ENCODE measurements at regions not wholly inside any gene's neighbourhood (a gene's known extent, or its start where the extent isn't known, plus 50 kb on each side); places are given as distances from the start of the nearest gene placed in this dataset.

DNA sequence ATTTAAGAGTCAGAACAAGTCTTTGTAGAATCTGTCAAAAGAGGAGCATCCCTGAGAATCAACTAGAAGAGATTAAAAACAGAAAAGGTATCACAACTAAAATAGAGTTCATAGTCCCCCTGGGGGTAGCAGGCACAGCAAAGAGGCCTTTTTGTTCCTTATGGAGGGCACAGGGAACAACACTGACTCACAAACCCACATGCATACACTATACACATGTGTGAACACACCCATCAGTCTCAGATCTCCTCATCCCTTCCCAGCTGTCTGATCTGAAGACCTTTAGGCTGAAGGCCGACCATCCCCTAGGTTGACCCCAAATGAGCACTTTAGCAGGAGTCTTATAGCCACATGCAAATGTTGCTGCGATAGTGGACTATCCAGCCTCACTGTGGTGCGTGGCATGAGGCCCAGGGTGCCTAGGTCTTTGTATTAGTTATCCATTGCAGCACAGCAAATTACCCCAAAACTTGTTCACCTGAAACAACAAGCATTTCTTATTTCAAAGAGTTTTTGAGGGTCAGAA is 236.7 kb upstream of the EGLN3 start:
- TF ChIP-seq, protein P1, sequence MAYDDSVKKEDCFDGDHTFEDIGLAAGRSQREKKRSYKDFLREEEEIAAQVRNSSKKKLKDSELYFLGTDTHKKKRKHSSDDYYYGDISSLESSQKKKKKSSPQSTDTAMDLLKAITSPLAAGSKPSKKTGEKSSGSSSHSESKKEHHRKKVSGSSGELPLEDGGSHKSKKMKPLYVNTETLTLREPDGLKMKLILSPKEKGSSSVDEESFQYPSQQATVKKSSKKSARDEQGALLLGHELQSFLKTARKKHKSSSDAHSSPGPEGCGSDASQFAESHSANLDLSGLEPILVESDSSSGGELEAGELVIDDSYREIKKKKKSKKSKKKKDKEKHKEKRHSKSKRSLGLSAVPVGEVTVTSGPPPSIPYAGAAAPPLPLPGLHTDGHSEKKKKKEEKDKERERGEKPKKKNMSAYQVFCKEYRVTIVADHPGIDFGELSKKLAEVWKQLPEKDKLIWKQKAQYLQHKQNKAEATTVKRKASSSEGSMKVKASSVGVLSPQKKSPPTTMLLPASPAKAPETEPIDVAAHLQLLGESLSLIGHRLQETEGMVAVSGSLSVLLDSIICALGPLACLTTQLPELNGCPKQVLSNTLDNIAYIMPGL (CRISPR knock-in tag; IDR thresholded peaks at IDR 0.05) = no peak
- no peak for TF ChIP-seq SOX15 (CRISPR knock-in tag; IDR thresholded peaks at IDR 0.05)
- no peak for TF ChIP-seq CTCF (IDR thresholded peaks at IDR 0.05)
- TF ChIP-seq TP53 (CRISPR knock-in tag; IDR thresholded peaks at IDR 0.05) = no peak
- TF ChIP-seq CREM (CRISPR knock-in tag; IDR thresholded peaks at IDR 0.05) = no peak
- no peak for TF ChIP-seq E2F5 (CRISPR knock-in tag; IDR thresholded peaks at IDR 0.05)
- TF ChIP-seq, protein P2, sequence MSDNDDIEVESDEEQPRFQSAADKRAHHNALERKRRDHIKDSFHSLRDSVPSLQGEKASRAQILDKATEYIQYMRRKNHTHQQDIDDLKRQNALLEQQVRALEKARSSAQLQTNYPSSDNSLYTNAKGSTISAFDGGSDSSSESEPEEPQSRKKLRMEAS (CRISPR knock-in tag; IDR thresholded peaks at IDR 0.05) = no peak
- no peak for TF ChIP-seq GABPB1 (CRISPR knock-in tag; IDR thresholded peaks at IDR 0.05)
- TF ChIP-seq NFE2L1 (CRISPR knock-in tag; IDR thresholded peaks at IDR 0.05) = no peak
- no peak for TF ChIP-seq E2F4 (CRISPR knock-in tag; IDR thresholded peaks at IDR 0.05; ENCODE audit: borderline replicate concordance, low read depth)
